Smooth muscle cell (in vitro differentiated cells): ENCODE measurements at regions not wholly inside any gene's neighbourhood (a gene's known extent, or its start where the extent isn't known, plus 50 kb on each side); places are given as distances from the start of the nearest gene placed in this dataset.

Experiments used
- DNase-seq: peaks from one replicate; lab custom pipeline; 2025; ENCODE audit not compliant: unreplicated experiment; lab: John Stamatoyannopoulos, UW
- H2AFZ ChIP-seq: fragments of 200-600 bp; sonication (generic); 2 replicates; pipeline ENCODE4 v1.6.0; 2016; ENCODE audit warnings: antibody characterized with exemption, low read depth, mild to moderate bottlenecking
- H3F3A ChIP-seq: fragments of 200-600 bp; sonication (generic); 2 replicates; pipeline ENCODE4 v1.6.0; 2017; ENCODE audit warnings: antibody characterized with exemption, low read depth
- H3K27ac ChIP-seq: fragments of 200-600 bp; sonication (generic); 2 replicates; pipeline ENCODE4 v1.5.1; 2016; ENCODE audit warnings: low read depth, mild to moderate bottlenecking
- H3K27me3 ChIP-seq: fragments of 200-600 bp; sonication (generic); 2 replicates; pipeline ENCODE4 v1.6.1; 2016; ENCODE audit warnings: low read depth, mild to moderate bottlenecking
- H3K36me3 ChIP-seq: fragments of 200-600 bp; sonication (generic); 2 replicates; pipeline ENCODE4 v1.5.1; 2016; ENCODE audit warnings: low read depth
- H3K4me1 ChIP-seq: fragments of 200-600 bp; sonication (generic); 2 replicates; pipeline ENCODE4 v1.5.1; 2016; ENCODE audit warnings: low read depth
- H3K4me2 ChIP-seq: fragments of 200-600 bp; sonication (generic); 2 replicates; pipeline ENCODE4 v1.6.0; 2016; ENCODE audit warnings: mild to moderate bottlenecking
- H3K4me3 ChIP-seq: fragments of 200-600 bp; sonication (generic); 2 replicates; pipeline ENCODE4 v1.5.1; 2016; ENCODE audit warnings: mild to moderate bottlenecking
- H3K79me2 ChIP-seq: fragments of 200-600 bp; sonication (generic); 2 replicates; pipeline ENCODE4 v1.6.0; 2016; ENCODE audit warnings: low read depth, mild to moderate bottlenecking
- H3K9ac ChIP-seq: fragments of 200-600 bp; sonication (generic); 2 replicates; pipeline ENCODE4 v1.6.0; 2016; ENCODE audit warnings: low read depth
- H3K9me3 ChIP-seq: fragments of 200-600 bp; sonication (generic); replicated peaks from 2 replicates; pipeline ENCODE4 v1.5.1; 2016; ENCODE audit warnings: low read depth
- H4K20me1 ChIP-seq: fragments of 200-600 bp; sonication (generic); 2 replicates; pipeline ENCODE4 v1.6.0; 2016; ENCODE audit warnings: low read depth
- WGBS: methylation state at CpG from one replicate; pipeline ENCODE4 v1.1.7; 2016; ENCODE audit warnings: low lambda C conversion rate; 5-methylcytosine and 5-hydroxymethylcytosine counted together
- TF ChIP-seq, protein P1 (sequence below): fragments of 200-600 bp; sonication (generic); IDR thresholded peaks from 2 replicates; pipeline ENCODE4 v1.5.1; 2017; ENCODE audit warnings: borderline replicate concordance, mild to moderate bottlenecking, antibody characterized with exemption; ENCODE audit not compliant: insufficient read depth, poor library complexity, severe bottlenecking

DNA sequence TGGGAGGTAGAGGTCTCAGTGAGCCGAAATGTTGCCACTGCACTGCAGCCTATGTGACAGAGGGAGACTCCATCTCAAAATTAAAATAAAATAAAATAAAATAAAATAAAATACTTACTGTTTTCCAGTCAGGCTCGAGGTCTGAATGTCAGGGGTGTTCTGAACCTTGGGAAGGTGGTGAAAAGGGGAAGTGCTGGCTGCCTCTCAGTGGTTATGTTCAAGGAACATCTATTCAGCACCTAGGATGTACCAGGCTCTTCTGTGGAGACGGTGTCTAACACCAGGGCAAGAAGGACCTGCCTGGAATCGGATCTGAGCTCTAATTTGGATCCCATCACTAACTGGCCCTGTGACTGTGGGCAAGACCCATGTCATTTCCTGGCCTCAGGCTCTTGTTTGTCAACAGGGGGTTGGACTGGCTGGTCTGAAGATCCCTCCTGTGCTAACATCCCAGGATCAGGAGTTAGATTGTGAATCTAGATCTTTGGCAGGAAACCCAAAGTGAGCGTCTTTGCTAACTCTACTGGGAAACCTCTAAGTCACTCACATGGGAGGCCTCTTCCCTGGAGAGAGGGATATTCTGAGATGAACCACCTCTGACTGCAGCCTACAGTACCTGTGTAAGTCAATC lies 63.4 kb upstream of the SIRPG start:
- no peaks in the 10 kb centered on the region for H3F3A ChIP-seq
- H3K79me2 ChIP-seq = no peaks in the 10 kb centered on the region
- H3K36me3 ChIP-seq = no peaks in the 10 kb centered on the region
- TF ChIP-seq, protein P1, sequence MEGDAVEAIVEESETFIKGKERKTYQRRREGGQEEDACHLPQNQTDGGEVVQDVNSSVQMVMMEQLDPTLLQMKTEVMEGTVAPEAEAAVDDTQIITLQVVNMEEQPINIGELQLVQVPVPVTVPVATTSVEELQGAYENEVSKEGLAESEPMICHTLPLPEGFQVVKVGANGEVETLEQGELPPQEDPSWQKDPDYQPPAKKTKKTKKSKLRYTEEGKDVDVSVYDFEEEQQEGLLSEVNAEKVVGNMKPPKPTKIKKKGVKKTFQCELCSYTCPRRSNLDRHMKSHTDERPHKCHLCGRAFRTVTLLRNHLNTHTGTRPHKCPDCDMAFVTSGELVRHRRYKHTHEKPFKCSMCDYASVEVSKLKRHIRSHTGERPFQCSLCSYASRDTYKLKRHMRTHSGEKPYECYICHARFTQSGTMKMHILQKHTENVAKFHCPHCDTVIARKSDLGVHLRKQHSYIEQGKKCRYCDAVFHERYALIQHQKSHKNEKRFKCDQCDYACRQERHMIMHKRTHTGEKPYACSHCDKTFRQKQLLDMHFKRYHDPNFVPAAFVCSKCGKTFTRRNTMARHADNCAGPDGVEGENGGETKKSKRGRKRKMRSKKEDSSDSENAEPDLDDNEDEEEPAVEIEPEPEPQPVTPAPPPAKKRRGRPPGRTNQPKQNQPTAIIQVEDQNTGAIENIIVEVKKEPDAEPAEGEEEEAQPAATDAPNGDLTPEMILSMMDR = no peak
- no peaks in the 10 kb centered on the region for H3K4me1 ChIP-seq
- peaks cover 6% of the 10 kb centered on the region for H3K27me3 ChIP-seq
- no peak overlapping the region for H3K9ac ChIP-seq
- no peaks in the 10 kb centered on the region for H4K20me1 ChIP-seq
- no peak overlapping the region for H2AFZ ChIP-seq
- H3K4me3 ChIP-seq = no peak overlapping the region
- H3K27ac ChIP-seq = no peak overlapping the region
- DNase-seq = no peak
- 75% methylated on average over 5 of the region's 5 CpGs for WGBS
- no peak overlapping the region for H3K4me2 ChIP-seq
- no peaks in the 10 kb centered on the region for H3K9me3 ChIP-seq

DNA sequence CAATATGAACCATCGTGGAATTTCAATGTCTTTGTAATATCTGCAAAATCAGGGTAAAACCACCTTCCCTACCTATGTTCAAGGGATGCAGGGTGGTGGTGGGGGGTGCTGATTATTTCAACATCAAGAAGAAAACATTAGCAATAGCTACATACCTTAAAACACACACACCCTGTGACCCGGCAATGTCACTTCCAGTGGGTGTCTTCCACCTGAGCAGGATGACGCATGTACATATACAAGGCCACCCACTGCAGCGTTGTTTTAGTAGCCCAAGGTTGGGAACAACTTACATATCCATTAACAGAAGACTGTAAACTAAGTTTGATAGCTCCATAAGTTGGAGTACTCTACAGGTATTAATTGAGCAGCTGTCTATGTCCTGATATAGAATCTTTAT lies 62.6 kb upstream of the SIRPG start:
- Histone ChIP-seq H3K4me1 (no peaks in the 10 kb centered on the region), H3K27ac (no peak overlapping the region), H3K4me2 (no peak overlapping the region), H3F3A (no peaks in the 10 kb centered on the region), H3K4me3 (no peak overlapping the region), H4K20me1 (no peaks in the 10 kb centered on the region), H3K9me3 (no peaks in the 10 kb centered on the region), H2AFZ (no peak overlapping the region), H3K79me2 (no peaks in the 10 kb centered on the region), H3K36me3 (no peaks in the 10 kb centered on the region), H3K9ac (no peak overlapping the region), H3K27me3 (peaks cover 12% of the 10 kb centered on the region)
- TF ChIP-seq, protein P1 = no peak
- 93% methylated on average over 4 of the region's 4 CpGs for WGBS
- no peak for DNase-seq

DNA sequence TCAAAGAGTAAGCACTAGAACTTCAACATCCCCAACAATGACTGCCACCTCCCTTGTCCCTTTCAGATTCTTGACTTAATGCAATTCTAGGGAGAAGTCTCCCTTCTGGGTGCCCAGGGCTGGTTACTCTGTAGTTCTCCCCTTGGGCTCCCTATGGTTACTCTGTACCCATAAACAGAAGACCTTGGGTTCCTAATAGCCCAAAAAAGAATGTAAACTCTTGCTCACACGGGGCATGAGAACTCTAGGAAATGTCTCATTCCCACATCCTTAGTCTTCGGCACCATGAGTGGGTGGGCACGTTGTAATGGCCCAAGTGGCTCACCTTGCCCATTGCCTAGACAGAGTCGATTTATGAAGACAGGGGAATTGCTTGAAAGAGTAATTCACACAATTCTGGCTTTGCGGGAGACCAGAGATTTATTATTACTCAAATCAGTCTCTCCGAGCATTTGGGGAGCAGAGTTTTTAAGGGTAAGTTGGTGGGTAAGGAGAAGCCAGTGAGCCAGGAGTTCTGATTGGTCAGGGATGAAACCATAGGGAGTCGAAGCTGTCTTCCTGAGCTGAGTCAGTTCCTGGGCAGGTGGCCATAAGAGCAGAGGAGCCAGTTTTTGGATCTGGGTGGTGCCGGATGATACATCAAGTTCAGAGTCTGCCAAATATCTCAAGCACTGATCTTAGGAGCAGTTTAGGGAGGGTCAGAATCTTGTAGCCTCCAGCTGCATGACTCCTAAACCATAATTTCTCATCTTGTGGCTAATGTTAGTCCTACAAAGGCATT lies 61.2 kb upstream of the SIRPG start:
- H3F3A ChIP-seq = no peaks in the 10 kb centered on the region
- no peaks in the 10 kb centered on the region for H3K9me3 ChIP-seq
- H3K4me3 ChIP-seq = no peak overlapping the region
- no peaks in the 10 kb centered on the region for H3K4me1 ChIP-seq
- H3K79me2 ChIP-seq = no peaks in the 10 kb centered on the region
- H3K36me3 ChIP-seq = no peaks in the 10 kb centered on the region
- H3K4me2 ChIP-seq = no peak overlapping the region
- H4K20me1 ChIP-seq = no peaks in the 10 kb centered on the region
- peaks cover 14% of the 10 kb centered on the region for H3K27me3 ChIP-seq
- TF ChIP-seq, protein P1 = no peak
- no peak overlapping the region for H3K9ac ChIP-seq
- no peak overlapping the region for H2AFZ ChIP-seq
- no peak for DNase-seq
- whole genome bisulfite sequencing = 89% methylated on average over 8 of the region's 8 CpGs
- no peak overlapping the region for H3K27ac ChIP-seq
